Fibroblast of skin of scalp (primary cell): ENCODE measurements at regions not wholly inside any gene's neighbourhood (a gene's known extent, or its start where the extent isn't known, plus 50 kb on each side); places are given as distances from the start of the nearest gene placed in this dataset.
A peak's percentile ranks its signal among the peaks of the same experiment; 100 is the strongest.
"Not testable (repeated sequence)": the region's sequence is repeated elsewhere in the genome, so short reads cannot be mapped to it uniquely, and the experiment has no call there.

Source experiments
- DNase-seq: peaks from one replicate; pipeline ENCODE4 v3.0.0-alpha.2; 2013

- no peak for DNase-seq
Observed at GRCh38 chr15:36004891-36005490, 459.0 kb upstream of the DPH6 start.

- DNase-seq: no peak
Observed at GRCh38 chr15:36005542-36005941, 459.6 kb upstream of the DPH6 start.

GRCh38 chr15:36007699-36008098 lies 461.7 kb upstream of the DPH6 start:
- no peak for DNase-seq

GRCh38 chr15:36008719-36009118 lies 462.8 kb upstream of the DPH6 start:
- no peak for DNase-seq

- peak; percentile 24 for DNase-seq
Observed at GRCh38 chr15:36024031-36024688, 478.2 kb upstream of the DPH6 start.

- no peak for DNase-seq
Observed at GRCh38 chr15:36026627-36027283, 480.8 kb upstream of the DPH6 start.

GRCh38 chr15:36029606-36030210 lies 483.7 kb upstream of the DPH6 start:
- peak; percentile 98 for DNase-seq

GRCh38 chr15:36039996-36040572 lies 494.1 kb upstream of the DPH6 start:
- no peak for DNase-seq

- DNase-seq: not testable (repeated sequence)
Observed at GRCh38 chr15:36047018-36047716, 501.2 kb upstream of the DPH6 start.

- no peak for DNase-seq
Observed at GRCh38 chr15:36050899-36051298, 504.9 kb upstream of the DPH6 start.

GRCh38 chr15:36052641-36053040 lies 506.7 kb upstream of the DPH6 start:
- DNase-seq: peak; percentile 47

GRCh38 chr15:36053746-36054145 lies 507.8 kb upstream of the DPH6 start:
- peak; percentile 31 for DNase-seq

GRCh38 chr15:36059596-36059995 lies 513.6 kb upstream of the DPH6 start:
- no peak for DNase-seq

- DNase-seq: no peak
Observed at GRCh38 chr15:36062357-36062756, 516.4 kb upstream of the DPH6 start.

GRCh38 chr15:36066757-36067156 lies 512.7 kb upstream of the CDIN1 start:
- DNase-seq: no peak

GRCh38 chr15:36067483-36068274 lies 511.7 kb upstream of the CDIN1 start:
- DNase-seq: no peak

GRCh38 chr15:36075333-36075732 lies 504.1 kb upstream of the CDIN1 start:
- DNase-seq: peak; percentile 63

- no peak for DNase-seq
Observed at GRCh38 chr15:36079021-36079420, 500.4 kb upstream of the CDIN1 start.

- no peak for DNase-seq
Observed at GRCh38 chr15:36080759-36081158, 498.7 kb upstream of the CDIN1 start.

- no peak for DNase-seq
Observed at GRCh38 chr15:36090286-36090946, 489.0 kb upstream of the CDIN1 start.
